SK-N-DZ (cell line): ENCODE measurements at regions not wholly inside any gene's neighbourhood (a gene's known extent, or its start where the extent isn't known, plus 50 kb on each side); places are given as distances from the start of the nearest gene placed in this dataset.
"Not testable (repeated sequence)": the region's sequence is repeated elsewhere in the genome, so short reads cannot be mapped to it uniquely, and the experiment has no call there.

Experiments used
- DNase-seq: peaks from one replicate; pipeline ENCODE4 v3.0.0-alpha.2; 2015; ENCODE audit warnings: low spot score

- DNase-seq: no peak
Measured at GRCh38 chr18:39259736-39260135, 1694.1 kb upstream of the CELF4 start.

- DNase-seq: no peak
Measured at GRCh38 chr18:39244242-39244641, 1678.6 kb upstream of the CELF4 start.

GRCh38 chr18:39241534-39241933 lies 1675.9 kb upstream of the CELF4 start:
- DNase-seq: no peak

GRCh38 chr18:39238981-39239660 lies 1673.5 kb upstream of the CELF4 start:
- DNase-seq: no peak

DNA sequence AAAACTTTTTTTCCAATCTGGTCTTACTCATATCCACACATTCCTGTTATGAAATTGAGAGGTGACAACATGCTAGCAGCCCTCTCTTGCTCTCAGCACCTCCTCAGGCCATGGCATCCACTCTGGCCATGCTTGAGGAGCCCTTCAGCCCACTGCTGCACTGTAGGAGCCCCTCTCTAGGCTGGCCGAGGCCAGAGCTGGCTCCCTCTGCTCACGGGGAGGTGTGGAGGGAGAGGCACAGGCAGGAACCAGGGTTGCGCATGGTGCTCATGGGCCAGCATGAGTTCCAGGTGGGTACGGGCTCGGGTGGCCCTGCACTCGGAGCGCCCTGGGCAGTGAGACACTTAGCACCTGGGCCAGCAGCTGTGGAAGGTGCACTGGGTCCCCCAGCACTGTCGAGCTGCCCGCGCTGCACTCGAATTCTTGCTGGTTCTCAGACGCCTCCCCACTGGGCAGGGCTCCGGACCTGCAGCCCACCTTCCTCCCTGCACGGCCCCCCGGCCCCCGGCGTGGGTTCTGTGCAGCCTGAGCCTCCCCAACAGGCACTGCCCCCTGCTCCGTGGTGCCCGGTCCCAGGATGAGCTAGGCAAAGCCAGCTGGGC lies 1669.6 kb upstream of the CELF4 start:
- DNase-seq: no peak

DNA sequence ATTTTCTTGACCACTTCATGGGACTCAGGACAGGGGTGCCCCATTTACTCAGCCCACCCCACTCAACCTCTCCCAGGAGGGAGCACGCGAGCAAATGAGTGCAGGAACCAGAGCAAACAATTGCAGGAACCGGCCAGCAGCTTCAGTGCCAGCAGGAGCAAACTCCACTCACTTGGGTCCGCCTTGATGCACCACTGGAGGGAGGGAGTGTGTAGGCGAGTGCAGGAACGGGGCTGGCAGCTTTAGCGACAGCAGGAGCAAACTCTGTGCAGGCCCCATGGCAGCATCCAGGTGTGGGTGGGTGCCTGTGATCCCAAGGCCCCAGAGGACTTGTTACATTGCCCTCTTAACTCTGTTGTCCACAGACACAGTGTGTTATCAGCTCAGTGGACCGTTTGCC lies 1667.3 kb upstream of the CELF4 start:
- DNase-seq: no peak

DNA sequence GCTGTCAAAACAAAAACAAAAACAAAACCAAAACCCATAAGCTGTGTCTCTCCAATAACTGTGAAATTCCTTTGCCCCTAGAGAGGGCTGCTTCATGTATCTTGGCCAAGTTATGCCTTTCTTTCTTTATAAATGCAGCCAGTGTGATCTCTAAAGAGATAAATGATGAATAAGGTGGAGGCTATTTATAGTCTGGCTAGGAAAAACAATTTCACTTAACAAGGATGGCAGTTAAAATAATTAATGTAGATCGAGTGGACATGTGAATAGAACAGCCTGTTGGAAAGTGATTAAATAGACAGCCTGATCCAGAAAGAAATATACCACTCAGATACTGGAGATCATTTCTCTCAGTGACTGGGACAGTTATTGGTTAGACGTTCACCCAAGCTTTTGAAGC lies 1666.9 kb upstream of the CELF4 start:
- DNase-seq: no peak

GRCh38 chr18:39230086-39230803 lies 1664.6 kb upstream of the CELF4 start:
- DNase-seq: no peak

DNA sequence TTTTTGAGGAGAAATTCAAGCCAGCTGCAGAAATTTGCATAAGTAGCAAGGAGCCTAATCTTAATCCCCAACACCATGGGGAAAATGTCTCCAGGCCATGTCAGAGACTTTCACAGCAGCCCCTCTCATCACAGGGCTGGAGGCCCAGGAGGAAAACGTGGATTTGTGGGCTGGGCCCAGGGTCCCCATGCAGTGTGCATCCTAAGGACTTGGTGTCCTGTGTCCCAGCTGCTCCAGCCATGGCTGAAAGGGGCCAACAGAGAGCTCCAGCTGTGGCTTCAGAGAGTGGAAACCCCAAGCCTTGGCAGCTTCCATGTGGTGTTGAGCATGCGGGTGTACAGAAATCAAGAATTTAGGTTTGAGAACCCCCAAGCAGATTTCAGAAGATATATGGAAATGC lies 1662.2 kb upstream of the CELF4 start:
- not testable (repeated sequence) for DNase-seq

- no peak for DNase-seq
Measured at GRCh38 chr18:39225373-39225772, 1659.8 kb upstream of the CELF4 start.

DNA sequence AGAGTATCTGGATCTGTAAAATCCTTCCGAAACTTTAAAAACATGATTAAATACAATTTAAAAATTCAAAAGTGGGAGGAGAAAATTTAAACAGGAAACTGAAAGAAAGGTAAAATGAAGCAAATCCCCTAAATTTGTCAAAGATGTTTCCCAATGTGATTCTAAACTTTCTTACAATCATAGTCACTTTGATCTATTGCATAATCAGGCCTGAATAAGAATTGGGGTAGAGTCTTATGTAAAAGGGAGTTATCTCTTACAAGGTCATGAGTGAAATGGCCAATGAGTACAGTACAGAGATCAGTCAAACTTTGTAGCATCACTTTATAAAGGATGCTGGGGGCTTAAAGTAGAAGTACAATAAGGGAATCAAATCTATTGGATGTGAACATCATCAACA lies 1657.7 kb upstream of the CELF4 start:
- DNase-seq: no peak

DNA sequence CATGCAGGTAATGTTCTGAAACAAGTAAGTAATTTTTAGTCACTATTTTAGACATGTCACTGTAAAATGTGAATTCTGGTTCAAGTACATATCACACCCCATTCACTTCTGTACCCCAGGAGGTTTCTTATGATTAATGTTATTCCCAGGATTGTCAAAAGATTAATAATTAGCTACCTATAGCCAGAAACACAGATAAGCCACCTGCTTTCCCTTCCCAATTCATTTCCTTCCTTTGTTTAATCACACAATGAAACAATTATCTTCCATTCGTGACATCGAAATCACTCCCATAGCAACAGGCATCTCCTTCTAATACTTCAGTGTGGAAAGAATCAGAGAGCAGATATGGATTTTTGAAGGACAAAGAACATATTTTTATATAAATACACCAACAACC lies 1650.3 kb upstream of the CELF4 start:
- DNase-seq: no peak

- DNase-seq: no peak
Measured at GRCh38 chr18:39211461-39211860, 1645.9 kb upstream of the CELF4 start.

- no peak for DNase-seq
Measured at GRCh38 chr18:39209173-39209572, 1643.6 kb upstream of the CELF4 start.

GRCh38 chr18:39208729-39209128 lies 1643.1 kb upstream of the CELF4 start:
- no peak for DNase-seq

GRCh38 chr18:39208190-39208589 lies 1642.6 kb upstream of the CELF4 start:
- DNase-seq: no peak

- DNase-seq: not testable (repeated sequence)
Measured at GRCh38 chr18:39206398-39207103, 1641.0 kb upstream of the CELF4 start.

DNA sequence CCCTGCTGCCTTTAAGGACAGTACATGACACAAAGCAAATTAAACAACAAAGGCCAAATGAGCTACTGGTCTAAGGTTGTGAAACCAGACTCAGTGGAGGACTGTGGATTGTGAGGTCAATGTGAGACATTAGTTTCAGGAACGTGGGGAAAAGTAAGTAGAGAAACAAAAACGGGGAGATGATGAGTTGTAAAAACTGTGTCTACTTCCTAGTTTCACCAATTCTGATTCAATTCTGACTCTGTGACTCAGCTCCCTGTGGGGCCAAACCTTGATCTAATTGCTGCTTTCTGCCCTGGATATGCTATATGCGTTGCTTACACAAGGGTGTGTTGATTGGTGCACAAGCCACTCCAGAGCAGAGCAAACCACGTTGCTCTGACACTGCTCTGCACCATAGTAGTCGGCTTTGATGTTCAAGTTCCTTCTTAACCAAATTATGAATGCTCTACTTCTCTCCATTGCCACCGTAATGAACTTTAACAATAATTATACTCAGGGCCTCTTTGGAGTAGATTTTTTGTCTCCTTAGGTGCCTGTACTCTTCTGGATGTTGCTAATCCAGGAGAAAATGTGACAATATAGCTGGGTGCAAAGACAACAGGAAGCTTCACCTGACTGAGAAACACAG lies 1640.1 kb upstream of the CELF4 start:
- no peak for DNase-seq

DNA sequence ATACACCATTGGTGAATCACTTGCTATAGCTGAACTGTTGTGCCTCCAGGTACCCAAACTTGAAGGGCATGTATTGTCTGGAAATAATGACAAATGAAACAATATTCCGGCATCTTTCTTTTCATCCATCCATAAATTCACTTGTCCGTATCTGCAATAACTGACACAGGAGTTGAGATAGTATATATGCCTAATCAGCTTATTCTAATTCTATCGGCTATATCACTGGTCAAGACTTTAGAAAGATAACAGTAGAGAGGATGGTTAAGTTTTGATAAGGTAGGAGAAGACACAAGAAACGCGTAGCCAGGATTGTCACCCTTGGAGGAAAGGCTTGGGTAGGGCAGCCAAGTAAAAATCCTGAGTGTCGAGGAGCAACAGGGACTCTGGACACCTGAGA lies 1634.6 kb upstream of the CELF4 start:
- DNase-seq: no peak

- DNase-seq: no peak
Measured at GRCh38 chr18:39199231-39199855, 1633.7 kb upstream of the CELF4 start.

- DNase-seq: no peak
Measured at GRCh38 chr18:39198376-39198775, 1632.8 kb upstream of the CELF4 start.
